ENCODE measurements at regions not wholly inside any gene's neighbourhood (a gene's known extent, or its start where the extent isn't known, plus 50 kb on each side); places are given as distances from the start of the nearest gene placed in this dataset.
"Not testable (repeated sequence)": the region's sequence is repeated elsewhere in the genome, so short reads cannot be mapped to it uniquely, and the experiment has no call there.

DNA sequence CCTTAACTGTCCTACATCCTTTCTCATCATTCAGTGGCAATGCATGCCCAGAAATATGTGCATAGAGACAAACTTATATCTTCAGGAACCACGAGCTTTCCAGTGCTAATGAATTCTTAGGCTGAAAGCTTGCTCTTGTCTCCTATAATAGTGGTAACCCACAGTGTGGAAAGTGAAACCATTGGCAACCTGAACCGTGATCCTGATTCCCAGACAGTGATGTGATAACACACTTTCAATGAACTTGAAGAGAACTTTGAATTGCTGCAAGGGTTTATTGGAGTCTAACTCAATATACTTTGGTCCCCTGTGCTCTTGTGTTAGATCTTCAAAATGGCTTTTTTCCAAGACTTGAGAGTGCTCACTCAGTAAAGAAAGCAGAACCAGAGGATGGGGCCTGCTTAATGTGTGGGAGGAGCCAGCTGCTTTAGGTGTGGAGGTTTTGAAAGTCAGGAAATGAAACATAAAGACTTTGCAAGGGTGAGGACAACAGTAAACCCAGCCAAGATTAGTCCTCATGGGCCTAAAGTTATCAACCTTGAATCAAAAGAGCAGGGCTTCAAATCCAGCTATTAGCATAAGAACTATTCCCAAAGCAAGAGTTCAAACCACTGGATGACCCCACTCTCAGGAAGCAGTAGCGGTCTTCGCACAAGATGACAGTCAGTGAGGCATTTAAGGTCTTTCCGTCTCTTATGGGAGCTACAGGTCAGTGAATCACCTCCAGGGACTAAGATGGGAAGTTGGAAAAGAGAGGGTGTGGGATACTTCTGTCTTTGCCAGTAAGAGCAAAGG lies 332.4 kb upstream of the NRP1 start:
- no peak for DNase-seq (ENCODE audit: low read depth in 1 of 2, low spot score in 1 of 2)

DNA sequence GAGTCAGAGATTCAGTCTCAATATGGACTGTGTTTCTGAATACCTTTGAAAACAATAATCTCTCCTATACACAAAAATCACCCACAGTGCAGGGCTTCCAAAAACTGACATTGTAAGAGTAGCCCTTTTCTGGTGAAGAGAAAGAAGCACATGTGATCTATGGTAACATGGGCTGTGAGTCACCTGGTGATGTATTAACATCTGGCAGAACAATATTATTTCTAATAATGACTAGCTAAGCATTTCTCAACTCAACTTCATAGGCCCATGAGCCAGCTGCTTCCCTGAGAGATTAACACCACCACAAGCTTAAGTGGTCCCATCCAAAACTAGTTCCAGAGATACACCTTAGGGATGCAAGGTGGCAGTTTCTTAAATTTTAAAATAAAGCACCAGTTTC lies 331.0 kb upstream of the NRP1 start:
- DNase-seq (ENCODE audit: low read depth in 1 of 2, low spot score in 1 of 2): no peak

DNA sequence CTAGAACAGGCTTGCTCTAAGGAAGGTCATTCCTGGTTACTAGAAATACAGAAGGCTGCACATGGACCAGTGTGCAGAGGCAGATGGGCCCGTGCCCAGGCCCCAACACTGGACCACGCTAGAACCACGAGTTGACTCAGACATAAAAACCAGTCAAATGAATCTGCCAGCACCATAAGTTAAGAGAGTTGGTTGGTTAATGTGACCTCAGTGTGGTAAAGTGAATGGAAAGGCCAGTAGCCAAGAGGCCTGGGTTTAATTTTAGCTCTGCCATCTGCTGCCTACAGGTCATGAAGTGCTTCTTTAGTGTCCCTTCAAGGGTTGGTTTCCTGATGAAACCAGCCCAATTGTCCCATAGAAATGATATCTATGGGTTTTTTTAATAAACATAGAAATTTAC lies 329.6 kb upstream of the NRP1 start:
- no peak for DNase-seq (ENCODE audit: low read depth in 1 of 2, low spot score in 1 of 2)

DNA sequence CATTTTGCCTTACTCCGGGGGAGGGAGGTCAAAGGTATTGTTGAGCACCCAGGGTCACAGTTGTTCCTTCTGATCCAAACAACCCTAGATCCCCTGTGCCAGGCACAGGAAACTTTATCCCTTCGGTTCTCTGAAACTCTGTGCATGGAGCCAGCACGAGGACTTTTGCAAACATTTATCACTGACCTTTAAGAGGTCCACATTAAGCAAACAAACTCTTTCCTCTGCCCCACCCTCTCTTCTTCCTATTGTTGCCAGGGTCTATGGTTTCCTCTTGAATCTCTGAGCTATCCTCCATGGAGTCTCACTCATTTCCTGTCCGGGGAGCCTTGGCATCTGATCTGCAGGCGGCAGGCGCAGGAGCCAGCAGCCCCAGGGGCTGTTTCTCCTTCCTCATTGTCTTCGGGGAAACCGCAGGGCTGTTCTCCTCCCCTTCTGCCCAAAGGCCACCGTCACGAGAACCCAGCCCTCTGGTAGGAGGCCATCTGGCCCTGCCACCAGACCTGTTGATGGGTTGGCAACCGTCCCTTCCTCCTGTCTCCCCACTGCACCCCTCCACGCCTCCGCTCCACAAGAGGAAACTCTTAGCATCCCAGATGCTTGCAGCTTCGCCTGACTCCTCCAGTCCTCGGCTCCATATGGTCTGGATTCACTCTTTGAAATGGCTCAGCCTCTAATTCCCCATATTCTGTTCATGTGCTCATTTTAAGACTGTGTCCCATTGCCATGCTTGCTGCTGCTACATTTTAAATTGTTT lies 327.3 kb upstream of the NRP1 start:
- no peak for DNase-seq (ENCODE audit: low read depth in 1 of 2, low spot score in 1 of 2)

DNA sequence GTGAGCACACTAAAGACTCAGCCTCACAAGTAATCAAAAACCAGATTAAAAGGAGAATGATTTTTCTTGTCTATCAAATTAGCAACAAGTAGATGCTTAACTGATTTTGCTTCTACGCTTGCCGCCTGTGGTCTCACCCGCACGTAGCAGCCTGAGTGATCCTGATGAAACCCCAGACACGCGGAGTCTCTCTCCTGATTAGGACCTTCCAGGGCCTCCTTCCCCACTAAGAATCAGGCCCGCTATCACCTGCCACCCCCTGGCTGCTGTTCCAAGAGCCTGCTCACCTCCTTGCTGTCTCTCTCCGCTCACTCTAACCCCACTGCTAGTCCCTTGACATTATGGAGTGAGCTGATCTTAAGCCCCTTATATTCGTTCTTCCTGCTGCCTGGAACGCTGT lies 325.9 kb upstream of the NRP1 start:
- DNase-seq (ENCODE audit: low read depth in 1 of 2, low spot score in 1 of 2): no peak

DNA sequence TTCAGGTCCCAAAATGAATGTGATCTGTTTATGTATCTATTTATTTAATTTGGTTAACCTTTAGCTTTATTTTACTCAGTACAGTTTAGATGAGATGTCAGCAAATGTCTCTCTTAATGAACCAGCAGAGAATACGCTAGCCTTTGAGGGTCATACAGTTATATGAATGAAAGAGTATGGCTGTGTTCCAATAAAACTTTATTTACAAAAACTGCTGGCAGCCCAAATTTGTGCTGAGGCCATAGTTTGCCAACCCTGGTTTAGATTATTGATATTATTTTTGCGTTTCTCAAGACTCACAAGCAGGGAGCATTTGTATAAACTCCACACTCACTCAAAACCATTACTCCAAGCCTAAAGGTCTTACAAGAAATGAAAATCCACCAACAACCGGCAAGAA lies 323.4 kb upstream of the NRP1 start:
- DNase-seq (ENCODE audit: low read depth in 1 of 2, low spot score in 1 of 2): no peak

DNA sequence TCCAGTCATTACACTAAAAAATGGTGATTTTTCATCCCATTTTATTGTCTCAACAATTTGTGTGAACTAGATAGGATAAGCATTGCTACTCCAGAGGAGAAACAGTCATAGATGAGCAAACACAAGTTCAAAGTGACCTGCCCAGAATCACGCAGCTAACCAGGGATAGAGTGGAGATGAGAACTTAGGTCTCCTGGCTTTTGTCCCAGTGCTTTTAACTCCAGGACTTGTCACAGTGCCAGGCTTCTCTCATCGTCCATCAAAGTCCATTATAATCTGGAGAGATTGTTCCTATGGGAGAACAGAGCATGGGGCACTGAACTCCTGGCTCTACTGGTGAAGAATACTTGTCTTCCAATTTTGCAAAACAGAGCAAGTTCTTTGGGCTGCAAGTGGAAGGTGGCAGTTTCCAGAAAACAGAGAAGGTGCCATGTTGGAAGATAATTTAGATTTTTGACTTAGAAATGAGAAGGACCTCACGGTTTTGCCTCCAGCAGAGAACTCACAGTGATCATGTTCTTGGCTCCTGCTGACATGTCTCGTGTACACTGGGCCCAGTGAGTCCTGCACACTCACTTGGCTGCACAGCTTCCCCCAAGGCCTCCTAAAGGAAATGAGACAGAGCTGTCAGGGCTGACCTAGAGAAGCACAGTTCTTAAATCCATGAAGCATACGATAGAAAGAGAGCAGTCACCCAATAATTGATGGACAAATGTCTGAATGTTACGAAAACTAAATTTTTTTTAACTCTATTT lies 322.9 kb upstream of the NRP1 start:
- DNase-seq (ENCODE audit: low read depth in 1 of 2, low spot score in 1 of 2): no peak

DNA sequence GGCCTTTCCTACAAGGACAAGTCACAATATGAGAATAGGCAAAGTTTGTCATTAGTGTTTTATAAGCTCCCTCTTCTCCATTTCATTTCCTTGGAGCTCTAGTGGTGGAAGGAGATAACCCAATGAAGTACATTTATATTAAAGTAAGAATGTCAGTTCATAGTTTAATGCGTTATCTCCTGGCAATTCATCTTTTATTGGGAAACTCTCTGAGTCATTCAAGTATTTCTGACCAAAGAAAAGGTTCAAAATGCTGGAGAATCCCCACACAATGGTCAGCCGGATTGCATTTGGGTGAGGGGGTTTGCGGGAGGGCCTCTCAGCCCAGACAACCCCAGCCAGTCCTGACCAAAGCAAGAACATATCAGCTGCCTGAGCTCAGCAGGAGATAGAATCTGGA lies 321.5 kb upstream of the NRP1 start:
- DNase-seq (ENCODE audit: low read depth in 1 of 2, low spot score in 1 of 2): no peak

DNA sequence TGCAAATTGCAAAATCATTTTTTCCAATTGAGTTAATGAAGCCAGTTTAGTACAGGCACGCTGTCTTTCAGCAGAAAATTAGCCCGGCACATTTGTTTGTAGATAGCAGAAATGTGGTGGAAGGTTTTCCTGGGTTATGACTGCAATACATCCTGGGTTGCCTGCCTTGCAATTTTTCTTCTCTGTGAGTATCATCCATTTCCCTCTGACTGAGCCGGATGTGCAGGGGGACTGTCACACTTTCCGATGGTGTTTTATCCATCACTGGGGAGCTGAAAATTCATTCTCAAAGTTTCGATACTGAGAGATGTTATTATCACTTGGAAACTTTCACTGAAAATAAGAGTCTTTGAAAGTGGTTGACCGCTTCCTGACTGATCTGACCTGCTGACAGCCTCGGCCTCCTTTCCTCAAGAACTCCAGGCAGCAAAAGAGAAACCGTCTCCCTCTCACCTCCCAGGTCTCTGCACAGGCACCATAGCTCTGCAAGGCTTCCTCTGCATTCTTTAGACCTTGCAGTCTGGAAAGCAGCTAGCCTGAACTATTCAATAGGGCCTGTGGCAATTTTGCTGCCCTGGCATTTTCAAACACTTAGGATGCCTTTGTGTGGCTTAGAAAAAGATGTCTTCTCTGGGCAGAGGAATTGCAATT lies 320.8 kb upstream of the NRP1 start:
- peak in 1 of 2 donors; percentile 1 for DNase-seq (ENCODE audit: low read depth in 1 of 2, low spot score in 1 of 2)

DNA sequence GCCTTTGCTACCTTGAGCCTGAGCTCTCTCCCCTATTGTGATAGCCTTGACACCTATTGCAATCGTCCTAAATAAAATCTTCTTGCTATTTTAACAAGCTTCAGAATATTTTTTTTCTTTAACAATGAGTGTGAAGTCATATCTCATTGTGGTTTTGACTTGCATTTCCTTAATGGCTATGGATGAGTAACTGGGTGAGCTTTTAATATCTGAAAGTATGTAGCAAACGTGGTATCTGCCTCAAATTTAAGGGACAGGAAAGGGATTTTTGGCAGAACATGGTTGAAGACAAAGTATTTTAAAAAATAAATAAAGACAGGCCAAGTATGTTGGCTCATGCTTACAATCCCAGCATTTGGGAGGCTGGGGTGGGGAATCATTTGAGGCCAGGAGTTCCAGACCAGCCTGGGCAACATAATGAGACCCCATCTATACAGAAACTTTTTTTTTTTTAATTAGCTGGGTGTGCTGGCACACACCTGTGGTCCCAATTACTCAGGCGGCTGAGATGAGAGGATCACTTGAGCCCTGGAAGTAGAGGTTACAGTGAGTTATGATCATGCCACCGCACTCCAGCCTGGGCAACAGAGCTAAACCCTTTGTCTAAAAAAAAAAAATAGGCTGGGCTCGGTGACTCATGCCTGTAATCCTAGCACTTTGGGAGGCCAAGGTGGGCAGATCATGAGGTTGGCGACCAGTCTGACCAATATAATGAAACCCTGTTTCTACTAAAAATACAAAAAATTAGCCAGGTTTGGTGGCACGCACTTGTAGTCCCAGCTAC lies 319.3 kb upstream of the NRP1 start:
- DNase-seq (ENCODE audit: low read depth in 1 of 2, low spot score in 1 of 2): no peak

DNA sequence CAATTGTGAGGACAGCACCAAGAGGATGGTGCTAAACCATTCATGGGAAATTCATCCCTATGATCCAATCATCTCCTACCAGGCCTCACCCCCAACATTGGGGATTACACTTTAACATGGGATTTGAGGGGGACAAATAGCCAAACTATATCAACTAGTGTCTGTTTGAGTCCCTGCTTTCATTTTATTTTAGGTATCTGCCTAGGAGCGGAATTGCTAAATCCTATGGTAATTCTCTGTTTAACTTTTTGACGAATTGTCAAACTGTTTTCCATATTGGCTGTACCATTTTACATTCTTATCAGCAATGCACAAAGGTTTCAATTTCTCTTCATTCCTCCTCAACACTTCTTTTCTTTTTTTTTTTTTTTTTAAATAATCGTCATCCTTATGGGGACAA lies 318.4 kb upstream of the NRP1 start:
- no peak for DNase-seq (ENCODE audit: low read depth in 1 of 2, low spot score in 1 of 2)

DNA sequence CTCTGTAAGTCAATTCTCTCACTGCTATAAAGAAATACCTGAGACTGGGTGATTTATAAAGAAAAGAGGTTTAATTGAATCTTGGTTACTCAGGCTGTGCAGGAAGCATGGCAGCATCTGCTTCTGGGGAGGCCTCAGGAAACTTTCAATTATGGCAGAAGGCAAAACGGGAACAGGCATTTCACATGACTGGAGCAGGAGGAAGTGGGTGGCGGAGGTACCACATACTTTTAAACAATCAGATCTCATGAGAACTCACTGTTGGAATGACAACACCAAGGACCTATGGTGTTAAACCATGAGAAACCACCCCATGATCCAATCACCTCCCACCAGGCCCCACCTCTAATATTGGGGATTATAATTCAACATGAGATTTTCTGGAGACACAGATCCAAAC lies 315.7 kb upstream of the NRP1 start:
- not testable (repeated sequence) for DNase-seq (ENCODE audit: low read depth in 1 of 2, low spot score in 1 of 2)

DNA sequence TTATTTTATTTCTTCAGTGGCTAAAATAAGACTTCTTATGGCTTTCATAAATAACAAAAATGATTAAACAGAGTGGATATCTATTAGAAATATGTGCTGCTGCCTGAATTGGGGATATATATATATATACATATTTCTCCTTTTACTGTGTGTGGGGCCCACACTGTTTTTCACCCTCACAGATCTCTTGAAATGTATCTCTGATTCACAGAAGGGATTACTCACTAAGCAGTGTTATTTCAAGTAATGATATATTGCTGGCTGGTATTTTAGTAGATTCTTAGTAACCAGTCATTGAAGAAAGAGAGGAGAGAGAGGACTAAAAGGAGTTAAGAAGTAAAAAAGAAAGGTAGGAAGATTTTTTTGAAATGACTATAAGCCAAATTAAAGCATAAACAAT lies 308.6 kb upstream of the NRP1 start:
- DNase-seq (ENCODE audit: low read depth in 1 of 2, low spot score in 1 of 2): no peak

DNA sequence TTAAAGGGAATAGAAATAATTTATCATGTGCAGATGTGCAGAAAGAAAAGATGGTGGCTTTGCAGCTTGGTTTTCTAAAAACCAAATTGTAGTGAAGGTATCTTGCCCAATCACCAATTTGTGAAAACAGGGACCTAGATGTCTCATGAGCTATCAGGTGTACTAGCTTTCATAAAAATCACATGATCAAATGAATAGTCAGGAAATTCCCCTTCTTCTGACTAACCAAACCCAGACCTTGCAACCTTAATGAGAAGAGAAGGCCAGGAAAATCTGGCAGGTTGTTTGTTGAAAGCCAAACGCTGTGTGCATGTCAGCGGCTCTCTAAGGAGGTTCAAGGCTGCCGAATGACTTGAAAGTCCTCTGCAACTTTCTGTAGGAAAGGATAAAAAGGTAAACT lies 304.4 kb upstream of the NRP1 start:
- no peak for DNase-seq (ENCODE audit: low read depth in 1 of 2, low spot score in 1 of 2)

DNA sequence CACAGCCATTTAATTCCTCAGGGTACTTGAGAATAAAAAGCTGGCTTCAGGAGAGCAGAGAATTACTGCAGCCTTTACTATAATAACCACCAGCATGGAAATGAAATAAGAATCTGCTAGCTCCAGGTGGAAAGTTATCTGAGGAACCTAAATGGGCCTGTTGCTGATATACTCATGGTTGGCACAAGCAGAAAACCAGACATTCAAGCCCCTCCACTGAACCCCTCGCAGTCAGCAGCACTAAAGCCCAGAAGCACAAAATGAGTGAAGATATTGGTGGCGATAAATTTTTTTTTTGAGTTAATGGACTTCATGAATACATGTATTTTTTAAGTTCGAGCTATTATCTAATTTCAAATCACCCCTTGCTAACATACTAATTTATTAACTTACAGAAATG lies 303.9 kb upstream of the NRP1 start:
- no peak for DNase-seq (ENCODE audit: low read depth in 1 of 2, low spot score in 1 of 2)

DNA sequence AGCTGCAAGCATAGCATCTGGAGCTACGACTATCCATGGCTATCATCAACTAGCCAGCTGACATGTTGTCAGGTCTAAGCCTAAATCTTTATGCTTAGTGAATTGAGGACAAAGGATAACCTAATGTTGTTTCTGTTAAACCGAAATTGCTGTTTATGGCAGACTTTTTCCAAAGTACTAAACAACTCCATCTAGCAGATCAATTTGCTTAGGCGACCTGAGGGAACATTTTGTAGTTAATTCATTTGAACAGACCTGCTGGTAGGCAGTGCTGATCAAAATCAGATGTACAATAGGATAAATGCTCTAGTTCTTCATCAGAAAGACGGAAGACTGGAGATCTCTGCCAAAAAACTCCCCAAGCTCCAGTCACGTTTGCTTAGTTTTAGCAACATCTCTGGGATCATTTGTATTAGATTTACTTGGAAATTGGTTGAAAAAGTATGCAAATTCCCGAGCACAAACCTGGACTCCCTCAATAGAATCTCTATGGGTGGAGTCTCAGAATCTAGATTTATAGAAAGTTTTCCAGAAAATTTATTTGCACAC lies 301.6 kb upstream of the NRP1 start:
- no peak for DNase-seq (ENCODE audit: low read depth in 1 of 2, low spot score in 1 of 2)

DNA sequence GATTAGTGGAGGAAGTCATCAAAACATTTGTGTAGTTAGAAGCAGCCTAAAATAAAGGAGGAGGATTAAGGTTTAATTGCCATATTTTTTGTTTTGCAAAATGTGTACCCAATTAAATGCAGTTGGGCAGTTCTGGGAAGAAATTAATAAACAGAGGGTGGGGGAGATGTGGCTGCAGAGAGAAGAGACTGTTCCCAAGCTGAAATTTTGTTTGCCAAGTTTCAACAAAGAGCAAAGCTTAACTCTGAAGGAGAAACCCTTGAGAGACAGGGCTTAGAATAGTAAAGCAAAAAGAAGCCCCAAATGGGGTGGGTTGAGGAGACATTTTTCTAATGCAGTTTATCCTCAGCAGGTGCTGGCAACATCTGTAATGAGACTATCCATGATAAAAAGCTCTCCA lies 298.0 kb upstream of the NRP1 start:
- no peak for DNase-seq (ENCODE audit: low read depth in 1 of 2, low spot score in 1 of 2)

DNA sequence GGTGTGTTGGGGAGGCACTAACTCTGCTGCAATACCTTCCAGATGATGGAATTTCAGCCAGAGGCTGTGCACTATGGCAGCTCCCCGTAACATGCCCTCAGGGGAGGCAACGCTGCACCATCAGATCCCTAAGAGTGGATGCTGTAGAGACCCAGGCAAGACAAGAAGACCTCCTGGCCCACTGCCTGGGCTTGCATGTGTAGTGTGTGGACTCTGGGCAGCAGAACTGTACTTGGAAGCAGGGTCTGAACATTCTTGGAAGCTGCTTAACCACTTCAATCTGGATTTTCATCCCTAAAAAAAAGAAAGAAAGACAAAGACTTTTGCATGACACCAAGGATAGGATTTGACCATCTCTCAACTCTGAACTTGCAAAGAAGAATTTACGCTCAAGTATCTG lies 297.5 kb upstream of the NRP1 start:
- no peak for DNase-seq (ENCODE audit: low read depth in 1 of 2, low spot score in 1 of 2)

DNA sequence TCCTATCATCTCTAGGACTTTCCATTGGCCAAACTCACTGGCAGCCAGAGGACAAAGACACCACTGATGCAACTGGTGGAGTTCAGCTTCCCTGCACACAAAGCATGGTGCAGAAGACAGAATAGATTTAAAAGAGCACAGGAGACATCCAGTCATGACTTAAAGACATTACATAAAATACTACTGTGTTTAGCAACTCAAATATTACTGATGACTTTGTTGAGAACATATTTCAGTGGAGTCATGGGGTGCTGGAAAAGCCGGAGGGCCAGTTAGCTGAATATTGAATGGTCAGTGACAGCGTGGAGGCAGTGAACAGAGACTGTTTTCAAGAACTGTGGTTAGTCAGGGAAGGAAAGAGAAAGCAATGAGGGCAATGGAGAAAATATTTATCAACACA lies 296.3 kb upstream of the NRP1 start:
- no peak for DNase-seq (ENCODE audit: low read depth in 1 of 2, low spot score in 1 of 2)

DNA sequence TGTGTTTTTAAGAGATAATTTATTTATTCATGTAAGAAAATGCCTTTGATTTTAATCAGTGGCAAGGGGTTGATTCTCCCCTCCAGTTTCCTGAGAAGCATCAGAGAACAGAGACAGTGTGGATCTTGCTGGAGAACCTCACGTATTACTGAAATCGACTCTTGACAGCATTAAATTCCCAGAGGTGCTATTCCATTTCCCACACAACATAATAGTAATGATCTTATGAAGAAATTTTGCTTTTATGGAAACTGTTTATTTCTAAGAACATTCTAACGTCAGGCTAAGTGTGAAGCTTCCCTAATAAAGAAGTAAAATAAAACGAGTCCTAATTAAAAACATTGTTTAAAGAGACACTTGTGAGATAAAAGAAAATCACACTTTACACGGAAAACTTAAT lies 293.1 kb upstream of the NRP1 start:
- DNase-seq (ENCODE audit: low read depth in 1 of 2, low spot score in 1 of 2): no peak

Measured in activated CD4-positive, alpha-beta T cell treated with anti-CD3 and anti-CD28 coated beads, Interleukin-2, amount 50 U/mL, for 24 hours (primary cell).